Islet of Langerhans (tissue), 1 donor: ENCODE measurements at regions not wholly inside any gene's neighbourhood (a gene's known extent, or its start where the extent isn't known, plus 50 kb on each side); places are given as distances from the start of the nearest gene placed in this dataset.
A peak's percentile ranks its signal among the peaks of the same experiment; 100 is the strongest.
"Not testable (repeated sequence)": the region's sequence is repeated elsewhere in the genome, so short reads cannot be mapped to it uniquely, and the experiment has no call there.

Experiments
- FAIRE-seq: peaks from one replicate; lab custom pipeline; 2011; peaks lifted over from hg19 to GRCh38; lab: Jason Lieb, UNC

GRCh38 chr5:107072440-107072839 is 598.3 kb downstream of the EFNA5 start:
- no peak for FAIRE-seq

GRCh38 chr5:107068782-107069181 is 602.0 kb downstream of the EFNA5 start:
- no peak for FAIRE-seq

GRCh38 chr5:107067395-107067794 is 603.3 kb downstream of the EFNA5 start:
- no peak for FAIRE-seq

DNA sequence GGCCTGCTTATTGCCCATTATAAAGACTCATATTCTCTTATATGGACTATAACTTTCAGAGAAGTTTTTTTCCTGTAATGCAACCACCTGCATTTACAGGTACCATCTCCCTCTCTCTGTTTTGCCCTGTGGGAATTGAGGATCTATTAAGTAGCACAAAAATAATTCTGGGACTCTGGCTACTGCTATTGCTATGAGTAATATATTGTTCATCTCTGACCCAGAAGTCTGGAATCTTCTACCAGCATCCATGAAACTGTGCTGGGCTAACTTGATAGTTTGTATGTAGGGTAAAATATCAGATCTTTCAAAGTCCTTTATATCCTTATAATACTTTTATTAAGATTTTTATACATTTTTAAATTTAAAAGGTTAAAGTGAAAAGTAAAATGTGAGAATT is 607.2 kb downstream of the EFNA5 start:
- no peak for FAIRE-seq

GRCh38 chr5:107058803-107059202 is 611.9 kb downstream of the EFNA5 start:
- no peak for FAIRE-seq

DNA sequence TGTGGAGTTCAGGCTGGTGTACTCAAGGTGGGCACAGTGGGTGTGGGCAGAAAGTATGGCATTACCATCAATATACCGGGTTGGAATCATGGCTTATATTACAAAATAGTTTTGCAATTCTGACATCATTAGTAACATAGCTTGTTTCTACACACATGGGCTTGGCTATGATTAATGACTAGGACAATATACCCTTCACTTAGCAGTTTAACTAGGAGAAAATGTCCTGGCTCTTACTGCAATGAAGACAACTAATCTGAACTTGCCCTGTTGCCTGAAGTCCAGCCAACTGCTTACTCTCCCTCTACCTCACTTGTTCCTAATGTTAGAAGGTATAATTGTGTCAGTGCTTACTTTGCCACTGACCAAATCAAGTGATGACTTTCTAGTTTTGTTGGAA is 612.5 kb downstream of the EFNA5 start:
- no peak for FAIRE-seq

DNA sequence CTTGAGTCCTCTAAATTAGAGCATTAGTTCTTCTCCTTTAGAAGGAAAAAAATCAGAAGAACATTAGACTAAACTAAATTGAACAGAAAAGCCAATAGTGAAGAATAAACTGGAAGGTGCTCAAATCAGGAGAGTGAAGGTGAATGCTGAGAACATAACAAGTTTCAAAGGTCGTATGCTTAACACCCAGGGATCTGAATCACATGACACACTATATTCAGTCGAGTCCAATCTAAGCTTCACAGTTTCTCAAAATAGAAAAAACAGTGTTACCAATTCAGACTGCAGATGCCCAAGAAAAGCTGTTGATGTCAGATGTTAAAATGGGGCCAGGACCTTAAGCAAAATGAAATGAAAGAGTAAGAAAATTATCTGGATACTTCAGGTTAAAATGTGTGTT is 614.5 kb downstream of the EFNA5 start:
- peak; percentile 87 for FAIRE-seq

- no peak for FAIRE-seq
Measured at GRCh38 chr5:107047048-107047447, 623.7 kb downstream of the EFNA5 start.

DNA sequence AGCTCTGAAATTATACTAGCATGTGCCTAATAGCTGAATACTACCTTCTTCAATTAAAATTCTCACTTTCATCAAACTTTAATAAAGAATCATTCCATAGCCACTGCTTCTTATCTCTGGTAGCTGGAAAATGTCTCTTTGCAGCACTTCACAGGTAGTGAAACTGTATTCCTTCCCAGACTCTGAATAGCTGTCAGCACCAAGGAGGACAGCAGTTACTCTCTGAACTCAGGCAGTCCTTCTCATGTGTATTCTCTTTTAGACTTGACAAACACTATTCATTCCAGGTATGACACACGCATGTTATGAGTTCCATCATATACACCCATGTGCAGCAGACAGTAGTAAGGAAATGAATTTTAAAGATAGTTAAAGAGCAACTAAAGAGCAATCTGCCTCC is 627.1 kb downstream of the EFNA5 start:
- no peak for FAIRE-seq

- FAIRE-seq, result no peak
Measured at GRCh38 chr5:107040907-107041306, 629.8 kb downstream of the EFNA5 start.

DNA sequence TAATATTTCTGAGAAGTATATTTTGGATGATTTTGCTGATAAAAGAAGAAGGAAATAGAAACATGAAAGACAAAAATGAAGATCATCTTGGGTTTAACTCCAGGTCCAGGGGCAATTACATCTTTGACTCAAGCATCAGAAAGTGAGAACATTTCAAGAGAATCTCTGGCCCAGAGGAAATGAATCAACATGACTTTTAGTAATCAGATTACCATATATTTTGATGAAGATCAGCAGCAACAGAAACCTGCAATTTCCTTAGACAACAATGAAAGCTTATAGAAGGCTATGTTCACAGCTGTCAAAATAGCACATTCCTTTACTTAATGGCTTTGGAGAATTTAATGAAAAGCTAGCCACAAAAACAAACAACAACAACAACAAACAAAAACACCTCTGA is 638.1 kb downstream of the EFNA5 start:
- no peak for FAIRE-seq

DNA sequence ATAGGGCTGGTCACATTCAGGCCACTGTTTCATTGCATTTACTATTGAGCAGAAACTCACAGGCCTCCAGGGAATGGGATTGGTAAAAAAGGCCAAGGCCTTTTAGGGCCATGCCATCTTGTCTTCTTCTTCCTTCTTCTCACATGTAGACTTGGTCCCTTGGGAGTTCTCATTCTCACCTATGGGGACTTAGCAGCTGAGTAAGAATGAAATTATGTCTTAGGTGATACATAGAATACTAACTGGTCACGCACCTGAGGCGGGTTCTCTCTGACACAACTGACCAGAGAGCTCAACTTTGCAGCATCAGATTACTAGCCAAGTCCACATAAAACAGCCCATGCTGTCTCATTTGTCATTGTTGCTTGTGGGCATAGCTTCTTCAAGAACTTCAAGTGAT is 641.8 kb downstream of the EFNA5 start:
- FAIRE-seq, result no peak

- FAIRE-seq, result peak; percentile 89
Measured at GRCh38 chr5:107025712-107026497, 644.8 kb downstream of the EFNA5 start.

DNA sequence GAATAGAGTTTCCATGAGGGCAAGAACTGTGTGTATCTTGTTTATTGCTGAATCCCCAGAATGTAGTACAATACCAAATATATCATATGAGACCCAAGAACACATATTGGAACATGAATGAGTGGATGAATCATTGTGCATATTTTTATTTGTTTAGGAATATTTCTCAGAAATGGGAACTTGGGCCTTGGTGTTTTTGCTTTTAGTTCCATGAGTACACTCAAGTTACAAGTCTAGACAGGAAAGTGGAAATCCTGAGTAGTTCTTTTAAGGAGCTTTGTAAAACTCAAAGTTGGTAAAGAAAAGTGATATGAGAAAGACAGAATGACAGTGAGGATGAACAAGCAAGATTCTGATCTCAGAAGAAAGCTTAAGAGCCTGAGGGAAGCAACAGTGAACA is 647.0 kb downstream of the EFNA5 start:
- FAIRE-seq, result no peak

DNA sequence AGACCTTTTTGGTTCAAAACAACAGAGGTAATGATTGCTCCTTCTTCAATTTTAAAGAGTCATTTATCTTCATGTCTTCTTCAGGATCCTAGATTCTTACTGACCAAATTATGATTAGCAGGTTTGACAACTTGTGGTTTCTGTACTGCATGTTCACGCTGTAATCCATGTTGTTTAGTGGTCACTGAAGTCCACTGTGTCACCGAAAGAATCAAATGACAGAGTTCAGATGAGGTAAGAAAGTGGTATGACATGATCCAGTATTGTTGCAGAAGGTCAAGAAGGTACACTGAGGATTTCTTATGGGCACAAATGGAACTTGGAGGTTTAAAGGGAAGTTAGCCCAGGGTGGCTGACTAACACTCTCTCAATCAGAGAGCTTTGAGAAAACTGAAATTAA is 649.2 kb downstream of the EFNA5 start:
- FAIRE-seq, result no peak

GRCh38 chr5:107020626-107021025 is 650.1 kb downstream of the EFNA5 start:
- no peak for FAIRE-seq

- FAIRE-seq, result no peak
Measured at GRCh38 chr5:107017616-107018015, 653.1 kb downstream of the EFNA5 start.

DNA sequence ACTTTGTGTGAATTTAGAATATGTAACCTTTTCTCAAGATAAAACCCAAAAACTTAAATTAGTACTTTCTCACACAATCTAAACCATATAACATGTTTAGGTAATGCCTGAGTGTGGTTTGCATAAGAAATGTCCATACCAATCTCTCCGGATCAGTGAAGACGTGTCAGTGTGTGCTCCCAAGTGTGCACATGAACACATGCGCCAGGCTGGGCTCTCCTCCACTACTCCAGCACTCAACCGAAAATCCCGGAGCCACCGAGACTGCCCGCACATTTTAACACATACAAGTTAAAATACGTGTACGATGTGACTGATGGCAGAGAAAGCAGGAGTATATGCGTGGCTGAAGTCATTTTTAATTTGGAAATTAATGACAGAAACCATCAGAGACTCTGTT is 658.4 kb downstream of the EFNA5 start:
- no peak for FAIRE-seq

DNA sequence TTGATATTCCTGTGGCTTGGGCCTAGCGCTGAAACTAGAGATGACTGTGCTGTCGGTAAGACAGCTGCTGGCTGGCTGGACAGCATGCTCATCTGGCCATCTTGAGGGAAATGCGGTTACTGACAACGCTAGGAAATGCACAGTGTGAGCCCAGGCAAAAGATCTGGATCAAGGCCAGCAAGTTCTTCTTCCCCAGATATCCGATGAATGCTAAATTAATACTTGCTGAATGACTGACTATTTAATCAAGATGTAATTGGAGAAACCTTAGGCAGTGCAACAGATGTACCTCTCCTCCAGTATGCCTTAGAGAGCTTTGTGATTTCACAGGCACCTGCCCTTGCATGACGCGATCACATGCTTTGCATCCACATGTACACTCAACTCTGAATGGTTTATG is 659.1 kb downstream of the EFNA5 start:
- FAIRE-seq, result no peak

DNA sequence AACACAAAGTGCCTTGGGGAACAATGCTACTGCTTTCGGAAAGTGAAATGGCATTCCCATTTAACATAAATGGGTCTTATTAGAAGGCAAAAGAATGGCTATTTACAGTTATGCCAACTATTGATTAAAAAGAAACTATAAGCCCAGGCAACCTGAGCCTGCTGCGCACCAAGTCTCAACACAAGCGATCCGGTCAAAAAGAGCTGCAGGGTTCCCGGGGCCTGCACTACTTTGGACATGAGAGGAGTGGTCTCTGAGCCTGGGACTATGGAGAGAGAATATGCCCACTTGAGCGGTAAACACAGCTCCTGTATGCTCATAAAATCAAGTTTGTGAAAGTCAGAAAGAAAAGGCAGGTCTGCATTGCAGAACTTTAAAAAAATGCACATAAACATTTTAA is 660.7 kb downstream of the EFNA5 start:
- FAIRE-seq, result no peak

GRCh38 chr5:107005653-107006052 is 665.1 kb downstream of the EFNA5 start:
- FAIRE-seq, result no peak

DNA sequence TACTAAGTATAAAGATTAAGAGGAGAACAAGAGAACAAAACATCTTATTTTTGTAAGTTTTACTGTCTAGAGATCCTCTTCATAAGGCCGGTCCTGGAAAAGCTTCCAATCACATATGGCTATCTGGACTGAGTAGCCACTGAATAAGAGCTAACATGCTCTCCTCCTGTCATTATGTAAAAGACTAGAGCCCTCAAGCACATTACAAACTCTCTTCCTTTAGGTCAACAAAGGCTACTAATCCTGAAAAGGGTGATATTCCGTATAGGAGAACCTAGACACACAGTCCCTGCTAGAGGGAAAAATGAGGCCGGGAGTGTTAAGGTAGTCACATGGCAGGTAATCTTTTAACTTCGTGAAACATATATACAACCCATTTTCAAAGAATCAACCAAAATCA is 665.6 kb downstream of the EFNA5 start:
- FAIRE-seq, result no peak

- FAIRE-seq, result no peak
Measured at GRCh38 chr5:107002115-107002514, 668.6 kb downstream of the EFNA5 start.

GRCh38 chr5:106999506-106999905 is 671.2 kb downstream of the EFNA5 start:
- FAIRE-seq, result not testable (repeated sequence)

GRCh38 chr5:106986006-106986405 is 684.7 kb downstream of the EFNA5 start:
- FAIRE-seq, result no peak
